Osteoblast (primary cell): ENCODE measurements at regions not wholly inside any gene's neighbourhood (a gene's known extent, or its start where the extent isn't known, plus 50 kb on each side); places are given as distances from the start of the nearest gene placed in this dataset.

ENCODE experiments used
- DNase-seq: peaks from one replicate; pipeline ENCODE4 v3.0.0; 2011; ENCODE audit warnings: low spot score, mixed read lengths; ENCODE audit not compliant: insufficient read length; ENCODE audit errors: missing footprints
- H2AFZ ChIP-seq: 2 replicates; pipeline ENCODE4 v1.6.0; 2011; ENCODE audit warnings: mild to moderate bottlenecking, low read length
- H3K27ac ChIP-seq: 2 replicates; pipeline ENCODE4 v1.5.1; 2011; ENCODE audit warnings: mild to moderate bottlenecking, low read depth, low read length, moderate library complexity
- H3K27me3 ChIP-seq: 2 replicates; pipeline ENCODE4 v1.6.0; 2012; ENCODE audit warnings: mild to moderate bottlenecking, control low read depth, inconsistent platforms, low read length, moderate library complexity; ENCODE audit not compliant: insufficient read depth
- H3K36me3 ChIP-seq: 2 replicates; pipeline ENCODE4 v1.5.1; 2011; ENCODE audit warnings: mild to moderate bottlenecking, low read length, control low read depth, moderate library complexity; ENCODE audit not compliant: insufficient read depth
- H3K4me1 ChIP-seq: 2 replicates; pipeline ENCODE4 v1.5.1; 2011; ENCODE audit warnings: mild to moderate bottlenecking, low read length, control low read depth, moderate library complexity; ENCODE audit not compliant: insufficient read depth
- H3K4me2 ChIP-seq: 2 replicates; pipeline ENCODE4 v1.6.0; 2011; ENCODE audit warnings: mild to moderate bottlenecking, low read length; ENCODE audit not compliant: insufficient read depth
- H3K4me3 ChIP-seq: fragments of 200-600 bp; sonication (generic); 3 replicates; pipeline ENCODE4 v1.5.1; 2012; ENCODE audit warnings: mild to moderate bottlenecking, low read length, inconsistent platforms; ENCODE audit not compliant: insufficient read depth
- H3K79me2 ChIP-seq: 2 replicates; pipeline ENCODE4 v1.6.0; 2012; ENCODE audit warnings: mild to moderate bottlenecking, low read length, control low read depth, inconsistent platforms; ENCODE audit not compliant: insufficient read depth
- H3K9me3 ChIP-seq: 2 replicates; pipeline ENCODE4 v1.5.1; 2011; ENCODE audit warnings: low read depth, low read length, control low read depth
- H4K20me1 ChIP-seq: 2 replicates; pipeline ENCODE4 v1.6.0; 2012; ENCODE audit warnings: mild to moderate bottlenecking, low read length, control low read depth; ENCODE audit not compliant: insufficient read depth
- CTCF ChIP-seq: IDR thresholded peaks from 2 replicates; pipeline ENCODE4 v1.5.1; 2011; ENCODE audit warnings: mild to moderate bottlenecking, low read depth, low read length, moderate library complexity; ENCODE audit errors: extremely low read depth

- H3K9me3 ChIP-seq = no peaks in the 10 kb centered on the region
- no peak overlapping the region for H3K27ac ChIP-seq
- TF ChIP-seq CTCF = no peak
- no peaks in the 10 kb centered on the region for H4K20me1 ChIP-seq
- no peak overlapping the region for H3K4me3 ChIP-seq
- no peaks in the 10 kb centered on the region for H3K27me3 ChIP-seq
- H3K36me3 ChIP-seq = no peaks in the 10 kb centered on the region
- no peak overlapping the region for H2AFZ ChIP-seq
- no peak overlapping the region for H3K4me2 ChIP-seq
- no peaks in the 10 kb centered on the region for H3K4me1 ChIP-seq
- H3K79me2 ChIP-seq = no peaks in the 10 kb centered on the region
- DNase-seq = no peak
Observed at GRCh38 chr1:208335371-208336136, 91.4 kb upstream of the PLXNA2 start.

- Histone ChIP-seq H3K4me2 (no peak overlapping the region), H4K20me1 (no peaks in the 10 kb centered on the region), H3K9me3 (no peaks in the 10 kb centered on the region), H3K4me1 (no peaks in the 10 kb centered on the region), H2AFZ (no peak overlapping the region), H3K27ac (no peak overlapping the region), H3K36me3 (no peaks in the 10 kb centered on the region), H3K27me3 (no peaks in the 10 kb centered on the region), H3K4me3 (no peak overlapping the region), H3K79me2 (no peaks in the 10 kb centered on the region)
- TF ChIP-seq CTCF = no peak
- DNase-seq = no peak
Observed at GRCh38 chr1:208336137-208336518, 91.9 kb upstream of the PLXNA2 start.

- H3K27me3 ChIP-seq = no peaks in the 10 kb centered on the region
- no peaks in the 10 kb centered on the region for H3K4me1 ChIP-seq
- no peak overlapping the region for H3K27ac ChIP-seq
- no peak overlapping the region for H2AFZ ChIP-seq
- DNase-seq = no peak
- TF ChIP-seq CTCF = no peak
- no peak overlapping the region for H3K4me3 ChIP-seq
- no peaks in the 10 kb centered on the region for H3K79me2 ChIP-seq
- H3K9me3 ChIP-seq = no peaks in the 10 kb centered on the region
- H4K20me1 ChIP-seq = no peaks in the 10 kb centered on the region
- no peak overlapping the region for H3K4me2 ChIP-seq
- H3K36me3 ChIP-seq = no peaks in the 10 kb centered on the region
Observed at GRCh38 chr1:208339911-208340310, 95.7 kb upstream of the PLXNA2 start.

- no peak for DNase-seq
- no peaks in the 10 kb centered on the region for H3K4me1 ChIP-seq
- H3K9me3 ChIP-seq = no peaks in the 10 kb centered on the region
- TF ChIP-seq CTCF = no peak
- no peaks in the 10 kb centered on the region for H3K27me3 ChIP-seq
- no peak overlapping the region for H3K27ac ChIP-seq
- H3K4me2 ChIP-seq = no peak overlapping the region
- no peak overlapping the region for H2AFZ ChIP-seq
- no peaks in the 10 kb centered on the region for H3K79me2 ChIP-seq
- no peaks in the 10 kb centered on the region for H4K20me1 ChIP-seq
- no peaks in the 10 kb centered on the region for H3K36me3 ChIP-seq
- H3K4me3 ChIP-seq = no peak overlapping the region
Observed at GRCh38 chr1:208343226-208343625, 99.0 kb upstream of the PLXNA2 start.
